Heart left ventricle (tissue), 16 donors: ENCODE measurements at regions not wholly inside any gene's neighbourhood (a gene's known extent, or its start where the extent isn't known, plus 50 kb on each side); places are given as distances from the start of the nearest gene placed in this dataset.

Experiments
- ATAC-seq, 4 donors: fragments of 200-7000 bp; cut with Tn5 transposase; one replicate each; pipeline ENCODE4 v1.9.1; 2020 to 2022; ENCODE audit warnings: moderate library complexity in 4 of 4, mild to moderate bottlenecking in 3 of 4, moderate number of reproducible peaks in 1 of 4
- DNase-seq, 5 donors: peaks; one replicate each; pipeline ENCODE4 v3.0.0-alpha.2; 2020
- H3K27ac ChIP-seq, 12 donors: fragments of 200-600 bp; sonication (generic) in 4 of 12; one replicate each; pipeline versions ENCODE4 v1.5.0 to v1.8.0; 2016 to 2022; ENCODE audit warnings: mild to moderate bottlenecking in 2 of 12
- H3K27me3 ChIP-seq, 9 donors: fragments of 200-600 bp; sonication (generic) in 2 of 9; one replicate each; pipeline versions ENCODE4 v1.5.1 to v1.8.0; 2016 to 2022; ENCODE audit warnings: mild to moderate bottlenecking in 3 of 9
- H3K36me3 ChIP-seq, 9 donors: fragments of 200-600 bp; sonication (generic) in 2 of 9; one replicate each; pipeline versions ENCODE4 v1.5.0 to v1.8.0; 2018 to 2022; ENCODE audit warnings: mild to moderate bottlenecking in 2 of 9
- H3K4me1 ChIP-seq, 12 donors: fragments of 200-600 bp; sonication (generic) in 4 of 12; one replicate each; pipeline versions ENCODE4 v1.5.0 to v1.8.0; 2016 to 2022; ENCODE audit warnings: mild to moderate bottlenecking in 3 of 12
- H3K4me3 ChIP-seq, 12 donors: fragments of 200-600 bp; sonication (generic) in 4 of 12; one replicate each; pipeline versions ENCODE4 v1.5.0 to v1.8.0; 2017 to 2022; ENCODE audit warnings: mild to moderate bottlenecking in 9 of 12, moderate library complexity in 4 of 12
- H3K9me3 ChIP-seq, 12 donors: fragments of 200-600 bp; sonication (generic) in 4 of 12; one replicate each; pipeline versions ENCODE4 v1.5.0 to v1.8.0; 2016 to 2022; ENCODE audit warnings: mild to moderate bottlenecking in 1 of 12
- POLR2A ChIP-seq, 2 donors: fragments of 450-650 bp; IDR thresholded peaks; one replicate each; pipeline ENCODE4 v1.6.1; 2017; ENCODE audit warnings: antibody characterized with exemption in 2 of 2, mild to moderate bottlenecking in 2 of 2, moderate library complexity in 2 of 2
- WGBS, 4 donors: extraction: QIAGEN DNeasy Blood & Tissue Kit in 2 of 4; methylation state at CpG; one replicate each; pipeline versions ENCODE4 v1.1.5 to v1.1.7; 2013 to 2018; 5-methylcytosine and 5-hydroxymethylcytosine counted together
- intact Hi-C, 10 donors: fragments of 100-400 bp; cut with DNase I; formaldehyde crosslinking; loops; one replicate each; pipeline versions ENCODE4 v1.11.1 to v1.14.2; 2022
- TF ChIP-seq, protein P1 (sequence below), 12 donors: fragments of 200-600 bp; sonication (generic) in 4 of 12; IDR thresholded peaks; one replicate each; pipeline versions ENCODE4 v1.5.0 to v1.8.0; 2018 to 2022; ENCODE audit warnings: antibody characterized with exemption in 12 of 12, mild to moderate bottlenecking in 5 of 12
- donor health status: ischemic (EF 13 %, LVEDD 7.1; RV severe dilation, severe dysfunction).
- donor health status: healthy with polysubstance abuse.
- donor health status: DM: no; HTN: yes; CAD: no.
- donor health status: DM: no; HTN: no; CAD: no.
- donor health status: ischemic (EF 25% LVEDD 6.9; RV normal size, moderate dysfunction).
- donor health status: ischemic (EF 25% LVEDD 5.7; RV mildly dilated, moderate dysfunction).
- donor health status: healthy.
- donor health status: DM: yes; HTN: yes; CAD: no.
- donor health status: ischemic (EF 35%, LVEDD 5.7; RV mildly dilated, moderate dysfunction).
- donor health status: nonischemic (EF 11% LVEDD 7.7; RV severe dilation, severe dysfunction).
- donor health status: DM: yes; HTN: yes; CAD: no.
- donor health status: PGD.
- donor health status: ischemic (EF 29% LVEDD 5.4; RV normal size, mild dysfunction).
- donor health status: nonischemic (EF 23%, LVEDD 6.1; RV moderate dilation, normal function).

GRCh38 chr20:6410721-6411120 lies 287.9 kb upstream of the FERMT1 start:
- H3K9me3 ChIP-seq = no peaks in the 10 kb centered on the region
- H3K27ac ChIP-seq = no peak overlapping the region
- H3K4me1 ChIP-seq = no peaks in the 10 kb centered on the region
- H3K4me3 ChIP-seq = no peak overlapping the region
- ATAC-seq (no peak), DNase-seq (no peak)
- no peaks in the 10 kb centered on the region for H3K36me3 ChIP-seq
- 66 to 71% (median 67%) methylated on average over 2 of the region's 2 CpGs for WGBS, 4 donors
- no peak for TF ChIP-seq POLR2A (IDR thresholded peaks at IDR 0.05)
- TF ChIP-seq, protein P1, sequence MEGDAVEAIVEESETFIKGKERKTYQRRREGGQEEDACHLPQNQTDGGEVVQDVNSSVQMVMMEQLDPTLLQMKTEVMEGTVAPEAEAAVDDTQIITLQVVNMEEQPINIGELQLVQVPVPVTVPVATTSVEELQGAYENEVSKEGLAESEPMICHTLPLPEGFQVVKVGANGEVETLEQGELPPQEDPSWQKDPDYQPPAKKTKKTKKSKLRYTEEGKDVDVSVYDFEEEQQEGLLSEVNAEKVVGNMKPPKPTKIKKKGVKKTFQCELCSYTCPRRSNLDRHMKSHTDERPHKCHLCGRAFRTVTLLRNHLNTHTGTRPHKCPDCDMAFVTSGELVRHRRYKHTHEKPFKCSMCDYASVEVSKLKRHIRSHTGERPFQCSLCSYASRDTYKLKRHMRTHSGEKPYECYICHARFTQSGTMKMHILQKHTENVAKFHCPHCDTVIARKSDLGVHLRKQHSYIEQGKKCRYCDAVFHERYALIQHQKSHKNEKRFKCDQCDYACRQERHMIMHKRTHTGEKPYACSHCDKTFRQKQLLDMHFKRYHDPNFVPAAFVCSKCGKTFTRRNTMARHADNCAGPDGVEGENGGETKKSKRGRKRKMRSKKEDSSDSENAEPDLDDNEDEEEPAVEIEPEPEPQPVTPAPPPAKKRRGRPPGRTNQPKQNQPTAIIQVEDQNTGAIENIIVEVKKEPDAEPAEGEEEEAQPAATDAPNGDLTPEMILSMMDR (IDR thresholded peaks at IDR 0.05) = no peak
- no peaks in the 10 kb centered on the region for H3K27me3 ChIP-seq
- intact Hi-C loops = no loop called here

GRCh38 chr20:6407163-6407562 lies 284.3 kb upstream of the FERMT1 start:
- TF ChIP-seq POLR2A (IDR thresholded peaks at IDR 0.05) = no peak
- TF ChIP-seq, protein P1 (IDR thresholded peaks at IDR 0.05) = no peak
- Histone ChIP-seq H3K27me3 (no peaks in the 10 kb centered on the region), H3K36me3 (no peaks in the 10 kb centered on the region), H3K4me1 (no peaks in the 10 kb centered on the region), H3K9me3 (no peaks in the 10 kb centered on the region), H3K4me3 (no peak overlapping the region), H3K27ac (no peak overlapping the region)
- no peak for DNase-seq
- WGBS, 4 donors = 78 to 82% (median 79%) methylated on average over 5 of the region's 5 CpGs
- intact Hi-C loops = no loop called here
- ATAC-seq = no peak

- DNase-seq = no peak
- intact Hi-C loops = no loop called here
- Histone ChIP-seq H3K4me3 (no peak overlapping the region), H3K27me3 (peaks cover 0 to 6% (median 0%) of the 10 kb centered on the region in 9 donors), H3K27ac (no peak overlapping the region), H3K4me1 (no peaks in the 10 kb centered on the region), H3K36me3 (no peaks in the 10 kb centered on the region), H3K9me3 (no peaks in the 10 kb centered on the region)
- 30 to 46% (median 32%) methylated on average over 3 of the region's 3 CpGs for WGBS, 4 donors
- TF ChIP-seq, protein P1 (IDR thresholded peaks at IDR 0.05) = no peak
- no peak for TF ChIP-seq POLR2A (IDR thresholded peaks at IDR 0.05)
- ATAC-seq = no peak
Measured at GRCh38 chr20:6401893-6402557, 279.2 kb upstream of the FERMT1 start.

GRCh38 chr20:6397115-6397514 lies 274.3 kb upstream of the FERMT1 start:
- peaks cover 0 to 6% (median 0%) of the 10 kb centered on the region in 9 donors for H3K27me3 ChIP-seq
- no peaks in the 10 kb centered on the region for H3K4me1 ChIP-seq
- no peak overlapping the region for H3K27ac ChIP-seq
- no peak overlapping the region for H3K4me3 ChIP-seq
- TF ChIP-seq POLR2A (IDR thresholded peaks at IDR 0.05) = no peak
- TF ChIP-seq, protein P1 (IDR thresholded peaks at IDR 0.05) = no peak
- DNase-seq (no peak), ATAC-seq (no peak)
- 68 to 75% (median 71%) methylated on average over 2 of the region's 2 CpGs for WGBS, 4 donors
- intact Hi-C loops = no loop called here
- no peaks in the 10 kb centered on the region for H3K9me3 ChIP-seq
- H3K36me3 ChIP-seq = no peaks in the 10 kb centered on the region
